C4-2B (cell line): ENCODE measurements at regions not wholly inside any gene's neighbourhood (a gene's known extent, or its start where the extent isn't known, plus 50 kb on each side); places are given as distances from the start of the nearest gene placed in this dataset.

Source experiments
- CTCF ChIP-seq: fragments of 450-650 bp; conservative IDR thresholded peaks from 2 replicates; pipeline ENCODE4 v1.5.1; 2017; ENCODE audit warnings: mild to moderate bottlenecking
- ZFX ChIP-seq: fragments of 450-650 bp; IDR thresholded peaks from 2 replicates; pipeline ENCODE4 v1.6.1; 2017

- TF ChIP-seq CTCF, result peak; percentile 77
- no peak for TF ChIP-seq ZFX
Observed at GRCh38 chr22:22788460-22789037, 99.1 kb upstream of the IGLL5 start.
